A204.1 (cell line): ENCODE measurements at regions not wholly inside any gene's neighbourhood (a gene's known extent, or its start where the extent isn't known, plus 50 kb on each side); places are given as distances from the start of the nearest gene placed in this dataset.
"Not testable (repeated sequence)": the region's sequence is repeated elsewhere in the genome, so short reads cannot be mapped to it uniquely, and the experiment has no call there.

Experiments
- FAIRE-seq: peaks from 2 replicates; lab custom pipeline; 2012; peaks lifted over from hg19 to GRCh38; lab: Jason Lieb, UNC

DNA sequence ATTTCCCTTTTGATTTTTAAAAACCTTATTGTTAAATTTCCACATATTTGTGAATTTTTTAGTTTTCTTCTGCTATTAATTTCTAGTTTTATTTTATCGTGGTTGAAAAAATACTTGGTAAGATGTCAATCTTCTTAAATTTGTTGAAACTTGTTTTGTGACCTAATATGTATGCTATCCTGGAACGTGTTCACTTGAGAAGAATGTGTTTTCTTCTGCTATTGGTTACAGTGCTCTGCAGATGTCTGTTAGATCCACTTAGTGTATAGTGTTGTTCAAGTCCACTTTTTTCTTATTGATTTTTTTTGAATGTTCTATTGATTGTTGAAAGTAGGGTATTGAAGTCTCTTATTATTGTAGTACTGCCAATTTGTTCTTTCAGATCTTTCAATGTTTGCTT, 116.5 kb upstream of the NETO1 start:
- FAIRE-seq: no peak

DNA sequence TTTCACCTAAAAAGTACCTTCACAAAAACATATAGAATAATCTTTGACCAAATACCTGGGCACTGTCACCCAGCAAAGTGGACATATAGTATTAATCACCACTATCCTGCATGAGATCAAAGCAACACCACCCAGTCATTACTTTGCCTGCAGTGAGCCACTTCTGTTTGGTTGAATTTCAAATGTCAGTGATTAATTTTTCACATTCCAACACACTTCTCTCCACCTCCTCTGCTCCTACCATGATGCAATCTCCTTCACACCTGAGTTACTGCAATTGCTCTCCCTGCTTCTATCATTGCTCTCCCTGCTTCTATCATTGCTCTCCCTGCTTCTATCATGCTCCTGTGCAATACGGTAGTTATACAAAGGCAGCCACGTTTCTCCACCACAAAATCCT, 106.1 kb upstream of the NETO1 start:
- FAIRE-seq: no peak

DNA sequence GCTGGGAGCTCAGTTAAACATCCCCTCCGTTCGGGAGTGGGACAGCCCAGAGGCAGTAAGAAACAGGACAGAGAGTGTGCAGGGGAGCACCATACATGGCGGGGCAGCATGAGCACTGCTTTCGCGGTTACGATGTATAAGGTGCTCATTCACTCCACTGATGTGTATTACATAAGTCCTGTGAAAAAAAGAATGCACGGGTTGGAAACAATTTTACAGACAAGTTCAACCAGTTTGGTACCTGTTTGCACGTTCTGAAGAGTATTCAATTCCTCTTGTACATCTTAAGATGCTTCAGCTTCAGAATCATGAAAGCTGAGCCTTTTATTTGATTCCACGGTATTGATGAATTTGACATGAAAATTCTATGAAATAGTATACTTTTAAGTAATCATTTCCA, 97.8 kb upstream of the NETO1 start:
- FAIRE-seq: no peak

DNA sequence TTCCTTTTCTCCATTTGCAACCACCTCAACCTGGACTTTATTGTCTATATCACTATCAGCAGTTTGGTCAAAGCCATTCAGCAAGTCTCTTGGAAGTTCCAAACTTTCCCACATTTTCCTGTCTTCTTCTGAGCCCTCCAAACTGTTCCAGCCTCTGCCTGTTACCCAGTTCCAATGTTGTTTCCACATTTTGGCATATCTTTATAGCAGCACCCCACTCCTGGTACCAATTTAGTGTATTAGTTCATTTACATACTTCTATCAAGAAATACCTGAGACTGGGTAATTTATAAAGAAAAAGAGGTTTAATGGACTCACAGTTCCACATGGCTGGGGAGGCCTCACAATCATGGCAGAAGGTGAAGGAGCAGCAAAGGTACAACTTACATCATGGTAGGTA, 90.4 kb upstream of the NETO1 start:
- FAIRE-seq: not testable (repeated sequence)

DNA sequence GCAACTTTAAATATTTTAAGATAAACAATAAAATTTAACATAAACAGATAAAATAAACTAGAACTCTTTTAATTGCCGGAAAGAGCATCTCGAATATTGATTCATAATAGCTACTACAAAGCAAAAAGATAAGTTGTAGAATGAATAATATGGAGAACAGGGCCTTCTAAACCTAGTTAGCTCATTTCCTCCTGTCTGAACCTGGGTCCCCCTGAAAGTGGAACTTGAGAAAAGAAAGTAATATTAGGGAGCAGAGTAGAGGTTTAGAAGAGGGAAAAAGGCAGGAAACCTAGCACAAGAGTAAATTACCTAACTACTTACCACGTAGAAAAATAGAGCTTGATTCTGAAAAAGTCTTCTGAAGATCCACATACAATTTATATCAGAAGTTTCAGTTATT, 80.7 kb upstream of the NETO1 start:
- FAIRE-seq: no peak

GRCh38 chr18:72942766-72943165, 75.0 kb upstream of the NETO1 start:
- no peak for FAIRE-seq

GRCh38 chr18:72940986-72941385, 73.2 kb upstream of the NETO1 start:
- FAIRE-seq: no peak

- FAIRE-seq: no peak
These were observed 72.7 kb upstream of the NETO1 start for GRCh38 chr18:72940509-72940908.

DNA sequence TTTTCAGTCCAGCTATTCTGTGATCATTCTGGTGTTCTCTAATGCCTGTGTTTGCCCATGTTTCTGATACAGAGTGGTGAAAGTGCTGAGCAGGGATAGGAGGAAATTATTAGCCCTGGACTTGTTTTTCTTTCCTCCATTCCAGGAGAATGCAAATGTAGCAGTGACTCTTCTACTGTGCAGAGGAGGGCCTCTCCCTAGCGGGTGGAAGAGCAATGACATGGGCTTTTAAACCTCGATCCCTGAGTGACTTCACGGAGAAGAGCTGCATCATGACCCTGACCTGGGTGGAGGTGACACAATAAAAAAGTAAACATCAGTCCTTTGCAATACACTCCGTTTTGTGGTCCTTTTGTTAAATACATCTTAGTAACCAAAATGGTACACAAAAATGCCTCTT, 68.0 kb upstream of the NETO1 start:
- no peak for FAIRE-seq

- FAIRE-seq: no peak
These were observed 55.1 kb upstream of the NETO1 start for GRCh38 chr18:72922895-72923294.
